PC-3 (cell line): ENCODE measurements at regions not wholly inside any gene's neighbourhood (a gene's known extent, or its start where the extent isn't known, plus 50 kb on each side); places are given as distances from the start of the nearest gene placed in this dataset.
A peak's percentile ranks its signal among the peaks of the same experiment; 100 is the strongest.

Experiments used
- ATAC-seq: fragments of 200-7000 bp; cut with Tn5 transposase; 2 replicates; pipeline ENCODE4 v1.9.1; 2020; ENCODE audit warnings: mild to moderate bottlenecking, moderate library complexity
- BruUV-seq: library from RNA; stranded (reverse); fragments of 400-500 nt; replicated peaks from 2 replicates; lab custom pipeline; 2021; lab: Mats Ljungman, UMichigan
- CTCF ChIA-PET: fragments of 300-600 bp; sonication (Branson Sonifier 250); formaldehyde crosslinking; loops from one replicate; lab custom pipeline; 2022; ENCODE audit warnings: antibody characterized with exemption; lab: Charles Lee
- POLR2A ChIA-PET: fragments of 300-600 bp; sonication (Branson Sonifier 250); formaldehyde crosslinking; loops from one replicate; lab custom pipeline; 2022; ENCODE audit warnings: antibody characterized with exemption; ENCODE audit not compliant: unreplicated experiment; lab: Charles Lee
- DNase-seq: peaks from one replicate; pipeline ENCODE4 v3.0.0-alpha.2; 2015
- H2AFZ ChIP-seq: fragments of 300-600 bp; sonication (generic); 2 replicates; pipeline ENCODE4 v1.6.0; 2016; ENCODE audit warnings: antibody characterized with exemption, low read length
- H3F3A ChIP-seq: fragments of 300-600 bp; sonication (generic); one replicate; pipeline ENCODE4 v1.6.0; 2017; ENCODE audit warnings: antibody characterized with exemption, low read length, control low read depth, mild to moderate bottlenecking; ENCODE audit not compliant: unreplicated experiment
- H3K27ac ChIP-seq: fragments of 300-600 bp; sonication (generic); 2 replicates; pipeline ENCODE4 v1.5.1; 2016; ENCODE audit warnings: mild to moderate bottlenecking, low read length
- H3K27me3 ChIP-seq: fragments of 300-600 bp; sonication (generic); 2 replicates; pipeline ENCODE4 v1.6.1; 2016; ENCODE audit warnings: low read length, mixed read lengths
- H3K36me3 ChIP-seq: fragments of 300-600 bp; sonication (generic); 2 replicates; pipeline ENCODE4 v1.6.1; 2016; ENCODE audit warnings: low read depth, mixed run types, low read length, mixed read lengths
- H3K4me1 ChIP-seq: fragments of 300-600 bp; sonication (generic); 2 replicates; pipeline ENCODE4 v1.5.1; 2016; ENCODE audit warnings: low read length; ENCODE audit not compliant: insufficient read depth
- H3K4me2 ChIP-seq: fragments of 300-600 bp; sonication (generic); 2 replicates; pipeline ENCODE4 v1.6.0; 2016; ENCODE audit warnings: low read length
- H3K4me3 ChIP-seq: fragments of 300-600 bp; sonication (generic); 2 replicates; pipeline ENCODE4 v1.5.1; 2016; ENCODE audit warnings: mild to moderate bottlenecking, low read length, mixed read lengths
- H3K79me2 ChIP-seq: fragments of 300-600 bp; sonication (generic); 2 replicates; pipeline ENCODE4 v1.6.1; 2017; ENCODE audit warnings: low read length, mixed read lengths
- H3K9ac ChIP-seq: fragments of 300-600 bp; sonication (generic); 2 replicates; pipeline ENCODE4 v1.6.0; 2016; ENCODE audit warnings: mild to moderate bottlenecking, low read length
- H3K9me2 ChIP-seq: fragments of 300-600 bp; sonication (generic); replicated peaks from 2 replicates; pipeline ENCODE4 v1.6.1; 2016; ENCODE audit warnings: mixed run types, low read length, mixed read lengths
- H3K9me3 ChIP-seq: fragments of 300-600 bp; sonication (generic); 2 replicates; pipeline ENCODE4 v1.6.1; 2016; ENCODE audit warnings: low read length, mixed read lengths
- H4K20me1 ChIP-seq: fragments of 300-600 bp; sonication (generic); 2 replicates; pipeline ENCODE4 v1.6.1; 2016; ENCODE audit warnings: low read length, mixed read lengths
- CTCF ChIP-seq: fragments of 300-600 bp; sonication (generic); conservative IDR thresholded peaks from 2 replicates; pipeline ENCODE4 v1.5.1; 2017; ENCODE audit warnings: antibody characterized with exemption, low read depth, mild to moderate bottlenecking, low read length
- EZH2 ChIP-seq: fragments of 300-600 bp; sonication (generic); IDR thresholded peaks from one replicate; pipeline ENCODE4 v1.6.1; 2017; ENCODE audit warnings: antibody characterized with exemption, mild to moderate bottlenecking, low read length; ENCODE audit not compliant: unreplicated experiment
- EZH2phosphoT487 ChIP-seq: fragments of 300-600 bp; sonication (generic); IDR thresholded peaks from 2 replicates; pipeline ENCODE4 v1.6.1; 2018; ENCODE audit warnings: mild to moderate bottlenecking, antibody characterized with exemption, low read length, borderline replicate concordance
- intact Hi-C: fragments of 100-400 bp; cut with micrococcal nuclease; formaldehyde crosslinking; loops from 2 replicates; pipeline ENCODE4 v1.9.0; 2023

GRCh38 chr18:73551211-73551610 lies 596.4 kb downstream of the FBXO15 start:
- no peaks in the 10 kb centered on the region for H3K9me2 ChIP-seq
- ChIA-PET CTCF (no interaction called here), POLR2A (no interaction called here)
- intact Hi-C loops: no loop called here
- H3K9me3 ChIP-seq: no peaks in the 10 kb centered on the region
- H3K4me2 ChIP-seq: no peak overlapping the region
- H3K27ac ChIP-seq: no peak overlapping the region
- ATAC-seq (no peak), DNase-seq (no peak)
- no peaks in the 10 kb centered on the region for H4K20me1 ChIP-seq
- no peaks in the 10 kb centered on the region for H3K36me3 ChIP-seq
- no peaks in the 10 kb centered on the region for H3F3A ChIP-seq
- H2AFZ ChIP-seq: no peak overlapping the region
- no peaks in the 10 kb centered on the region for H3K79me2 ChIP-seq
- TF ChIP-seq EZH2phosphoT487 (no peak), EZH2 (no peak), CTCF (no peak)
- no peaks in the 10 kb centered on the region for H3K27me3 ChIP-seq
- BruUV-seq: no TSS peak
- no peak overlapping the region for H3K4me3 ChIP-seq
- H3K4me1 ChIP-seq: no peaks in the 10 kb centered on the region
- no peak overlapping the region for H3K9ac ChIP-seq

- H3K4me1 ChIP-seq: peaks cover 11% of the 10 kb centered on the region
- H2AFZ ChIP-seq: no peak overlapping the region
- no peaks in the 10 kb centered on the region for H3K79me2 ChIP-seq
- TF ChIP-seq EZH2 (no peak), EZH2phosphoT487 (no peak), CTCF (no peak)
- no peak overlapping the region for H3K9ac ChIP-seq
- BruUV-seq: no TSS peak
- no peaks in the 10 kb centered on the region for H3K36me3 ChIP-seq
- no peaks in the 10 kb centered on the region for H3K9me2 ChIP-seq
- H3F3A ChIP-seq: no peaks in the 10 kb centered on the region
- no peaks in the 10 kb centered on the region for H3K9me3 ChIP-seq
- no peak overlapping the region for H3K4me2 ChIP-seq
- POLR2A ChIA-PET: no interaction called here
- CTCF ChIA-PET: no interaction called here
- H3K27me3 ChIP-seq: no peaks in the 10 kb centered on the region
- H3K27ac ChIP-seq: no peak overlapping the region
- no peaks in the 10 kb centered on the region for H4K20me1 ChIP-seq
- DNase-seq (no peak), ATAC-seq (no peak)
- intact Hi-C loops: loop anchor here (5.0 to 10.0 kb wide), 3 partner anchors 68 to 226 kb away; no protein-coding TSS in a partner anchor
- H3K4me3 ChIP-seq: no peak overlapping the region
These were observed 598.4 kb downstream of the FBXO15 start for GRCh38 chr18:73549236-73549635.

- H3K4me3 ChIP-seq: no peak overlapping the region
- peak; percentile 92 for ATAC-seq
- no peaks in the 10 kb centered on the region for H4K20me1 ChIP-seq
- intact Hi-C loops: loop anchor here (1.0 to 10.0 kb wide), 4 partner anchors 72 to 229 kb away; no protein-coding TSS in a partner anchor
- H3K27me3 ChIP-seq: no peaks in the 10 kb centered on the region
- H3K9ac ChIP-seq: no peak overlapping the region
- H3K36me3 ChIP-seq: no peaks in the 10 kb centered on the region
- no TSS peak for BruUV-seq
- no peaks in the 10 kb centered on the region for H3K79me2 ChIP-seq
- no peaks in the 10 kb centered on the region for H3F3A ChIP-seq
- H3K9me3 ChIP-seq: no peaks in the 10 kb centered on the region
- POLR2A ChIA-PET: no interaction called here
- no peak overlapping the region; the same call in 1 of the 2 replicates for H3K4me2 ChIP-seq
- H3K4me1 ChIP-seq: peaks cover 11% of the 10 kb centered on the region
- DNase-seq: peak; percentile 90
- peak overlapping the region; percentile 45 for H3K27ac ChIP-seq
- H2AFZ ChIP-seq: no peak overlapping the region
- CTCF ChIA-PET: no interaction called here
- no peak for TF ChIP-seq EZH2phosphoT487
- no peak for TF ChIP-seq EZH2
- no peak for TF ChIP-seq CTCF
- no peaks in the 10 kb centered on the region for H3K9me2 ChIP-seq
These were observed 602.2 kb downstream of the FBXO15 start for GRCh38 chr18:73545472-73545871.
